ENCODE measurements at regions not wholly inside any gene's neighbourhood (a gene's known extent, or its start where the extent isn't known, plus 50 kb on each side); places are given as distances from the start of the nearest gene placed in this dataset.

GRCh38 chr10:36333446-36333845 lies 691.4 kb upstream of the FZD8 start:
- H3K9me3 ChIP-seq = no peaks in the 10 kb centered on the region
- H3K4me1 ChIP-seq = no peaks in the 10 kb centered on the region
- in situ Hi-C loops (cut with MboI; ENCODE audit: low sequenced_read_pairs in 4 of 4) = no loop called here
- ATAC-seq = no peak
- H3K36me3 ChIP-seq = no peaks in the 10 kb centered on the region
- DNase-seq = no peak
- intact Hi-C loops (cut with DNase I; ENCODE audit: low total_unique reads) = no loop called here
- no peaks in the 10 kb centered on the region for H3K27me3 ChIP-seq
- H3K4me3 ChIP-seq = no peak overlapping the region
- TF ChIP-seq POLR2A (IDR thresholded peaks at IDR 0.05) = no peak
- no peak for TF ChIP-seq CTCF (IDR thresholded peaks at IDR 0.05 in 4 of 5, conservative IDR thresholded peaks at IDR 0.05 in 1 of 5)
- no peak overlapping the region for H3K27ac ChIP-seq

- no peak overlapping the region for H3K4me3 ChIP-seq
- TF ChIP-seq POLR2A (IDR thresholded peaks at IDR 0.05) (no peak), CTCF (IDR thresholded peaks at IDR 0.05 in 4 of 5, conservative IDR thresholded peaks at IDR 0.05 in 1 of 5) (no peak)
- no peaks in the 10 kb centered on the region for H3K4me1 ChIP-seq
- intact Hi-C loops (cut with DNase I; ENCODE audit: low total_unique reads) (no loop called here), in situ Hi-C loops (cut with MboI; ENCODE audit: low sequenced_read_pairs in 4 of 4) (no loop called here)
- H3K9me3 ChIP-seq = no peaks in the 10 kb centered on the region
- no peak overlapping the region for H3K27ac ChIP-seq
- DNase-seq (no peak), ATAC-seq (no peak)
- no peaks in the 10 kb centered on the region for H3K27me3 ChIP-seq
- no peaks in the 10 kb centered on the region for H3K36me3 ChIP-seq
Measured at GRCh38 chr10:36332926-36333325, 690.8 kb upstream of the FZD8 start.

- H3K4me3 ChIP-seq = no peak overlapping the region
- no peak for DNase-seq
- no peaks in the 10 kb centered on the region for H3K36me3 ChIP-seq
- no peaks in the 10 kb centered on the region for H3K9me3 ChIP-seq
- H3K27me3 ChIP-seq = no peaks in the 10 kb centered on the region
- in situ Hi-C loops (cut with MboI; ENCODE audit: low sequenced_read_pairs in 4 of 4) (no loop called here), intact Hi-C loops (cut with DNase I; ENCODE audit: low total_unique reads) (no loop called here)
- no peak for ATAC-seq
- TF ChIP-seq POLR2A (IDR thresholded peaks at IDR 0.05) = no peak
- TF ChIP-seq CTCF (IDR thresholded peaks at IDR 0.05 in 4 of 5, conservative IDR thresholded peaks at IDR 0.05 in 1 of 5) = no peak
- H3K4me1 ChIP-seq = no peaks in the 10 kb centered on the region
- H3K27ac ChIP-seq = no peak overlapping the region
Measured at GRCh38 chr10:36331121-36331520, 689.0 kb upstream of the FZD8 start.

- Histone ChIP-seq H3K27ac (no peak overlapping the region), H3K9me3 (no peaks in the 10 kb centered on the region), H3K4me3 (no peak overlapping the region), H3K36me3 (no peaks in the 10 kb centered on the region), H3K4me1 (no peaks in the 10 kb centered on the region), H3K27me3 (no peaks in the 10 kb centered on the region)
- DNase-seq = no peak
- intact Hi-C loops (cut with DNase I; ENCODE audit: low total_unique reads) = no loop called here
- no peak for TF ChIP-seq POLR2A (IDR thresholded peaks at IDR 0.05)
- no peak for TF ChIP-seq CTCF (IDR thresholded peaks at IDR 0.05 in 4 of 5, conservative IDR thresholded peaks at IDR 0.05 in 1 of 5)
- in situ Hi-C loops (cut with MboI; ENCODE audit: low sequenced_read_pairs in 4 of 4) = no loop called here
- ATAC-seq = no peak
Measured at GRCh38 chr10:36325815-36326214, 683.7 kb upstream of the FZD8 start.

DNA sequence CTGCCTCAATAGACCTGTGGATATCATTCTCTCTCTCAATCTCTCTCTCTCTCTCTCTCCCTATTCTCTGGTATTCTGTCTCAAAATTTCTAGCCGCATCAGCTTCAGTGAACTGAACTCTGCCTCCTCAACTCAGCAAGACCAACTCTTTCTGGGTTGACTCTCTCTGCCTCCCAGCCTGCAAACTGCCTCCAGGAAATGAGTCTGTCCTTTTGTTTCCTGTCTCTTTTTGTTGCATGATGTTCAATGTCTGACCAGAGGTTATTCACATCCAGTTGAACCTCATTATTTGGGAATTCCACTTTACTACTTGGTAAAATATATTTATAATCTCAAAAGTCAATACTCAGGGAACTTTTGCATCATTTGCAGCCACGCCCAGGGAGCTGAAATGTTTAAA lies 682.7 kb upstream of the FZD8 start:
- in situ Hi-C loops (cut with MboI; ENCODE audit: low sequenced_read_pairs in 4 of 4) = no loop called here
- Histone ChIP-seq H3K9me3 (no peaks in the 10 kb centered on the region), H3K4me3 (no peak overlapping the region), H3K27me3 (no peaks in the 10 kb centered on the region), H3K27ac (no peak overlapping the region), H3K4me1 (no peaks in the 10 kb centered on the region), H3K36me3 (no peaks in the 10 kb centered on the region)
- ATAC-seq (no peak), DNase-seq (no peak)
- intact Hi-C loops (cut with DNase I; ENCODE audit: low total_unique reads) = no loop called here
- no peak for TF ChIP-seq CTCF (IDR thresholded peaks at IDR 0.05 in 4 of 5, conservative IDR thresholded peaks at IDR 0.05 in 1 of 5)
- no peak for TF ChIP-seq POLR2A (IDR thresholded peaks at IDR 0.05)

All from gastrocnemius medialis (tissue), 4 donors.